ENCODE measurements at regions not wholly inside any gene's neighbourhood (a gene's known extent, or its start where the extent isn't known, plus 50 kb on each side); places are given as distances from the start of the nearest gene placed in this dataset.

DNA sequence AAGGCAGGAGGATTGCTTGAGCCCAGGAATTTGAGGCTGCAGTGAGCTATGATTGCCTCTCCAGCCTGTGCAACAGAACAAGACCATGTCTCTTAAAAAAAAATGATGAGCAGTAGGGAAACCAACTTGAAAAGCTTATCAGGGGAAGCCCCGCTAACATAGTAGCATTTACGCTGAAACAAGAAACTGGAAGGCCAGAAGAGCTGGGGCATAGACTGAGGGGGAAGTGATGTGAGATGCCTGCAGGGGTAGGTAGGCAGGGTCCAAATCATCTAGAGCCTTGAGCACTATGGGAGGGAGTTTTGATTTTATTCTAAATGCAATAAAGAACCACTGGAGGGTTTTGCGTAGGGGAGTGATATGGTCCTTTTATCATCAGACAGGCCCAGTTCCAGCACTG is 139.3 kb downstream of the CYB561 start:
- TF ChIP-seq ZBTB43 (CRISPR knock-in tag; IDR thresholded peaks at IDR 0.05) = no peak
- TF ChIP-seq CTCF (IDR thresholded peaks at IDR 0.05) = no peak
- no peak for TF ChIP-seq SP1 (CRISPR knock-in tag; conservative IDR thresholded peaks at IDR 0.05)
- TF ChIP-seq, protein P1, sequence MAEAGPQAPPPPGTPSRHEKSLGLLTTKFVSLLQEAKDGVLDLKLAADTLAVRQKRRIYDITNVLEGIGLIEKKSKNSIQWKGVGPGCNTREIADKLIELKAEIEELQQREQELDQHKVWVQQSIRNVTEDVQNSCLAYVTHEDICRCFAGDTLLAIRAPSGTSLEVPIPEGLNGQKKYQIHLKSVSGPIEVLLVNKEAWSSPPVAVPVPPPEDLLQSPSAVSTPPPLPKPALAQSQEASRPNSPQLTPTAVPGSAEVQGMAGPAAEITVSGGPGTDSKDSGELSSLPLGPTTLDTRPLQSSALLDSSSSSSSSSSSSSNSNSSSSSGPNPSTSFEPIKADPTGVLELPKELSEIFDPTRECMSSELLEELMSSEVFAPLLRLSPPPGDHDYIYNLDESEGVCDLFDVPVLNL (CRISPR knock-in tag; IDR thresholded peaks at IDR 0.05; ENCODE audit: borderline replicate concordance, low read depth) = no peak
- TF ChIP-seq, protein P2, sequence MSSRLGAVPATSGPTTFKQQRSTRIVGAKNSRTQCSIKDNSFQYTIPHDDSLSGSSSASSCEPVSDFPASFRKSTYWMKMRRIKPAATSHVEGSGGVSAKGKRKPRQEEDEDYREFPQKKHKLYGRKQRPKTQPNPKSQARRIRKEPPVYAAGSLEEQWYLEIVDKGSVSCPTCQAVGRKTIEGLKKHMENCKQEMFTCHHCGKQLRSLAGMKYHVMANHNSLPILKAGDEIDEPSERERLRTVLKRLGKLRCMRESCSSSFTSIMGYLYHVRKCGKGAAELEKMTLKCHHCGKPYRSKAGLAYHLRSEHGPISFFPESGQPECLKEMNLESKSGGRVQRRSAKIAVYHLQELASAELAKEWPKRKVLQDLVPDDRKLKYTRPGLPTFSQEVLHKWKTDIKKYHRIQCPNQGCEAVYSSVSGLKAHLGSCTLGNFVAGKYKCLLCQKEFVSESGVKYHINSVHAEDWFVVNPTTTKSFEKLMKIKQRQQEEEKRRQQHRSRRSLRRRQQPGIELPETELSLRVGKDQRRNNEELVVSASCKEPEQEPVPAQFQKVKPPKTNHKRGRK (CRISPR knock-in tag; IDR thresholded peaks at IDR 0.05; ENCODE audit: borderline replicate concordance) = no peak
- TF ChIP-seq MYBL2 (CRISPR knock-in tag; IDR thresholded peaks at IDR 0.05) = no peak
- no peak for TF ChIP-seq PRDM15 (CRISPR knock-in tag; IDR thresholded peaks at IDR 0.05)
- no peak for TF ChIP-seq TP53 (CRISPR knock-in tag; IDR thresholded peaks at IDR 0.05)
- TF ChIP-seq ZNF232 (CRISPR knock-in tag; IDR thresholded peaks at IDR 0.05) = no peak
- no peak for TF ChIP-seq ELF4 (CRISPR knock-in tag; IDR thresholded peaks at IDR 0.05; ENCODE audit: low read depth)

All from WTC11 (cell line).